K562 (cell line): ENCODE measurements at regions not wholly inside any gene's neighbourhood (a gene's known extent, or its start where the extent isn't known, plus 50 kb on each side); places are given as distances from the start of the nearest gene placed in this dataset.

Experiments used
- ARID4B ChIP-seq: sonication (generic); formaldehyde crosslinking; IDR thresholded peaks from 2 replicates; pipeline ENCODE4 v1.8.0; 2022; ENCODE audit warnings: mild to moderate bottlenecking, missing genetic modification reagents
- CBFA2T3 ChIP-seq: fragments of 450-650 bp; IDR thresholded peaks from 2 replicates; pipeline ENCODE4 v1.6.1; 2017
- MAFK ChIP-seq: IDR thresholded peaks from 2 replicates; pipeline ENCODE4 v1.6.1; 2011; ENCODE audit warnings: low read length, improper control_type of control experiment
- PCBP2 ChIP-seq: fragments of 200-400 bp; formaldehyde crosslinking; IDR thresholded peaks from 2 replicates; pipeline ENCODE4 v1.6.1; 2018; ENCODE audit warnings: low read length, low read depth, mild to moderate bottlenecking, moderate library complexity; ENCODE audit not compliant: poor library complexity, severe bottlenecking
- POLR2B ChIP-seq: fragments of 450-650 bp; IDR thresholded peaks from 2 replicates; pipeline ENCODE4 v1.6.1; 2018; ENCODE audit warnings: low read depth; ENCODE audit not compliant: partially characterized antibody
- RBM14 ChIP-seq: fragments of 200-400 bp; formaldehyde crosslinking; IDR thresholded peaks from 2 replicates; pipeline ENCODE4 v1.6.1; 2018; ENCODE audit warnings: low read depth, mild to moderate bottlenecking, low read length, moderate library complexity, borderline replicate concordance; ENCODE audit not compliant: insufficient read depth
- SIRT6 ChIP-seq: IDR thresholded peaks from one replicate; pipeline ENCODE4 v1.6.1; 2012; ENCODE audit warnings: low read depth, mild to moderate bottlenecking, control low read depth, inconsistent platforms, low read length, moderate library complexity
- SRSF9 ChIP-seq: fragments of 200-400 bp; formaldehyde crosslinking; IDR thresholded peaks from 2 replicates; pipeline ENCODE4 v1.6.1; 2017; ENCODE audit warnings: low read depth, low read length, borderline replicate concordance
- YY1 ChIP-seq, 3 experiments: IDR thresholded peaks; 2 replicates each; pipeline ENCODE4 v1.6.1; 2011; ENCODE audit warnings: low read length in 2 of 3, mild to moderate bottlenecking in 2 of 3, moderate library complexity in 2 of 3, borderline replicate concordance in 1 of 3, control low read depth in 1 of 3, low read depth in 1 of 3; ENCODE audit not compliant: insufficient read depth in 3 of 3, insufficient replicate concordance in 2 of 3, control insufficient read depth in 1 of 3, insufficient read length in 1 of 3; ENCODE audit errors: extremely low read depth in 1 of 3
- ZBTB40 ChIP-seq, 2 experiments: fragments of 450-650 bp in 1 of 2; sonication (generic) in 1 of 2; formaldehyde crosslinking in 1 of 2; IDR thresholded peaks; 2 replicates each; pipeline versions ENCODE4 v1.7.1 to v1.9.0; 2016 to 2022; ENCODE audit warnings: inconsistent platforms in 1 of 2, mild to moderate bottlenecking in 1 of 2, missing genetic modification reagents in 1 of 2
- ZNF408 ChIP-seq: fragments of 250-450 bp; sonication (Bioruptor Pico); IDR thresholded peaks from 2 replicates; pipeline ENCODE4 v1.4.0; 2020; ENCODE audit warnings: low read depth, mild to moderate bottlenecking, moderate library complexity
- ZNF76 ChIP-seq: fragments of 250-450 bp; sonication (Bioruptor Pico); IDR thresholded peaks from 2 replicates; pipeline ENCODE4 v1.4.0; 2020; ENCODE audit warnings: mild to moderate bottlenecking, moderate library complexity, borderline replicate concordance

GRCh38 chr10:124182088-124182541 lies 88.7 kb upstream of the CHST15 start (continued):
- TF ChIP-seq SRSF9, result no peak
- TF ChIP-seq CBFA2T3, result no peak
- TF ChIP-seq ZNF408 (CRISPR knock-in tag), result no peak
- TF ChIP-seq MAFK, result no peak
- no peak for TF ChIP-seq SIRT6
- no peak for TF ChIP-seq PCBP2
- TF ChIP-seq ZBTB40 (IDR thresholded peaks at IDR 0.05), result no peak
- TF ChIP-seq ZBTB40 (CRISPR knock-in tag; IDR thresholded peaks at IDR 0.05), result no peak
- TF ChIP-seq POLR2B, result no peak
- TF ChIP-seq ARID4B (CRISPR knock-in tag), result no peak
- TF ChIP-seq RBM14, result no peak
- TF ChIP-seq ZNF76 (CRISPR knock-in tag), result no peak
- no peak for TF ChIP-seq YY1 (IDR thresholded peaks at IDR 0.05; ENCODE audit: borderline replicate concordance in 1 of 3, control insufficient read depth in 1 of 3, extremely low read depth in 1 of 3, insufficient read depth in 3 of 3, insufficient read length in 1 of 3, insufficient replicate concordance in 2 of 3, low read depth in 1 of 3, low read length in 2 of 3)
